Neural progenitor cell (in vitro differentiated cells): ENCODE measurements at regions not wholly inside any gene's neighbourhood (a gene's known extent, or its start where the extent isn't known, plus 50 kb on each side); places are given as distances from the start of the nearest gene placed in this dataset.

ENCODE experiments used
- EZH2phosphoT487 ChIP-seq: fragments of 200-600 bp; sonication (generic); IDR thresholded peaks from 2 replicates; pipeline ENCODE4 v1.6.1; 2017; ENCODE audit warnings: antibody characterized with exemption
- TF ChIP-seq, protein P1 (sequence below): fragments of 200-600 bp; sonication (generic); IDR thresholded peaks from 2 replicates; pipeline ENCODE4 v1.5.1; 2017; ENCODE audit warnings: antibody characterized with exemption, mild to moderate bottlenecking

DNA sequence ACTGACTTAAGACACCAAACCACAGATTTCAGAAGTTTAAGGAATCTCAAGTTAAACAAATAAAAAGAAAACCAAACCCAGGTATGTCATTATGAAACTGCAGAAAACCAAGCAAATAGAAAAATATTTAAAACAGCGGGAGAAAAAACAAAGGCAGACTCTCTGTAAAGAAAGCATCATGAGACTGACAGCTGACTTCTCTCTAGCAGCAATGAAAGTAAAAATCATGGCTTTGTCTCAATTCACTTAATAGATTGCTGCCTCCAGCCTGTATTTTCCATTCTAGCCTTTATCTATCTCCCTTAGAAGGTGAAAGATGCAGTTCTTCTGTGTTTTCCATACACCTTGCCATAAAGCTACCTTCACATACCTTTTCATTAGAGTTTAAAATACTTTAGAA, 131.1 kb upstream of the IPO5 start:
- TF ChIP-seq EZH2phosphoT487, result no peak
- TF ChIP-seq, protein P1, sequence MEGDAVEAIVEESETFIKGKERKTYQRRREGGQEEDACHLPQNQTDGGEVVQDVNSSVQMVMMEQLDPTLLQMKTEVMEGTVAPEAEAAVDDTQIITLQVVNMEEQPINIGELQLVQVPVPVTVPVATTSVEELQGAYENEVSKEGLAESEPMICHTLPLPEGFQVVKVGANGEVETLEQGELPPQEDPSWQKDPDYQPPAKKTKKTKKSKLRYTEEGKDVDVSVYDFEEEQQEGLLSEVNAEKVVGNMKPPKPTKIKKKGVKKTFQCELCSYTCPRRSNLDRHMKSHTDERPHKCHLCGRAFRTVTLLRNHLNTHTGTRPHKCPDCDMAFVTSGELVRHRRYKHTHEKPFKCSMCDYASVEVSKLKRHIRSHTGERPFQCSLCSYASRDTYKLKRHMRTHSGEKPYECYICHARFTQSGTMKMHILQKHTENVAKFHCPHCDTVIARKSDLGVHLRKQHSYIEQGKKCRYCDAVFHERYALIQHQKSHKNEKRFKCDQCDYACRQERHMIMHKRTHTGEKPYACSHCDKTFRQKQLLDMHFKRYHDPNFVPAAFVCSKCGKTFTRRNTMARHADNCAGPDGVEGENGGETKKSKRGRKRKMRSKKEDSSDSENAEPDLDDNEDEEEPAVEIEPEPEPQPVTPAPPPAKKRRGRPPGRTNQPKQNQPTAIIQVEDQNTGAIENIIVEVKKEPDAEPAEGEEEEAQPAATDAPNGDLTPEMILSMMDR, result no peak
